Kidney (tissue), 13 donors: ENCODE measurements at regions not wholly inside any gene's neighbourhood (a gene's known extent, or its start where the extent isn't known, plus 50 kb on each side); places are given as distances from the start of the nearest gene placed in this dataset.

Experiments used
- DNase-seq, 5 donors: peaks; one replicate each; pipeline ENCODE4 v3.0.0-alpha.2; 2013 to 2020
- FAIRE-seq: peaks from 2 replicates; lab custom pipeline; 2012; peaks lifted over from hg19 to GRCh38; lab: Jason Lieb, UNC
- H3K27ac ChIP-seq, 2 donors: one replicate each; pipeline ENCODE4 v1.7.0; 2013; ENCODE audit warnings: low read depth in 2 of 2, low read length in 2 of 2, inconsistent platforms in 1 of 2
- H3K27me3 ChIP-seq: one replicate; pipeline ENCODE4 v1.7.1; 2013; ENCODE audit warnings: low read length, inconsistent platforms; ENCODE audit not compliant: control insufficient read depth, insufficient read depth
- H3K36me3 ChIP-seq, 3 donors: one replicate each; pipeline versions ENCODE4 v1.7.0 to v1.7.1; 2013; ENCODE audit warnings: low read length in 3 of 3, control low read depth in 1 of 3, inconsistent platforms in 1 of 3; ENCODE audit not compliant: insufficient read depth in 3 of 3, control insufficient read depth in 2 of 3
- H3K4me1 ChIP-seq, 3 donors: one replicate each; pipeline versions ENCODE4 v1.7.0 to v1.7.1; 2013; ENCODE audit warnings: low read length in 3 of 3, inconsistent platforms in 1 of 3, low read depth in 1 of 3; ENCODE audit not compliant: control insufficient read depth in 2 of 3, insufficient read depth in 2 of 3
- H3K4me3 ChIP-seq, 3 donors: one replicate each; pipeline versions ENCODE4 v1.7.0 to v1.8.1; 2013; ENCODE audit warnings: low read length in 3 of 3, control low read depth in 1 of 3, inconsistent platforms in 1 of 3
- H3K9ac ChIP-seq, 3 donors: one replicate each; pipeline versions ENCODE4 v1.7.0 to v1.7.1; 2013; ENCODE audit warnings: low read length in 3 of 3, control low read depth in 1 of 3, inconsistent platforms in 1 of 3
- H3K9me3 ChIP-seq, 3 donors: one replicate each; pipeline versions ENCODE4 v1.7.0 to v1.7.1; 2013; ENCODE audit warnings: low read length in 3 of 3, control low read depth in 1 of 3, inconsistent platforms in 1 of 3; ENCODE audit not compliant: control insufficient read depth in 2 of 3, insufficient read depth in 1 of 3
- CTCF ChIP-seq: IDR thresholded peaks from 3 replicates; pipeline ENCODE4 v1.5.1; 2012; ENCODE audit warnings: mild to moderate bottlenecking, moderate library complexity, borderline replicate concordance; ENCODE audit not compliant: insufficient read depth; ENCODE audit errors: extremely low read depth
- intact Hi-C: fragments of 100-400 bp; cut with DNase I; formaldehyde crosslinking; loops from one replicate; pipeline ENCODE4 v1.11.1; 2022
- donor health status: control.
- donor health status: control.
- donor health status: control.
- donor health status: control.
- donor health status: control.
- donor health status: DM: yes; HTN: yes; CAD: no.
- donor health status: Normal renal cell carcinoma (clear cell type).

GRCh38 chr11:37503411-37504059 is 905.5 kb upstream of the RAG2 start:
- TF ChIP-seq CTCF = no peak
- Histone ChIP-seq H3K4me3 (no peak overlapping the region), H3K27ac (no peak overlapping the region), H3K4me1 (peaks cover 0 to 2% (median 0%) of the 10 kb centered on the region in 3 donors), H3K36me3 (no peaks in the 10 kb centered on the region), H3K9me3 (no peaks in the 10 kb centered on the region), H3K27me3 (no peaks in the 10 kb centered on the region), H3K9ac (no peak overlapping the region)
- intact Hi-C loops = no loop called here
- DNase-seq (peak in 2 of 5 donors; percentile 19 to 29), FAIRE-seq (no peak)

GRCh38 chr11:37502202-37502601 is 904.2 kb upstream of the RAG2 start:
- intact Hi-C loops = no loop called here
- TF ChIP-seq CTCF = no peak
- Histone ChIP-seq H3K27me3 (no peaks in the 10 kb centered on the region), H3K4me1 (peaks cover 0 to 2% (median 0%) of the 10 kb centered on the region in 3 donors), H3K36me3 (no peaks in the 10 kb centered on the region), H3K4me3 (no peak overlapping the region), H3K27ac (no peak overlapping the region), H3K9me3 (no peaks in the 10 kb centered on the region), H3K9ac (no peak overlapping the region)
- DNase-seq (no peak), FAIRE-seq (no peak)

GRCh38 chr11:37500425-37500824 is 902.4 kb upstream of the RAG2 start:
- intact Hi-C loops = no loop called here
- H3K27me3 ChIP-seq = no peaks in the 10 kb centered on the region
- H3K36me3 ChIP-seq = no peaks in the 10 kb centered on the region
- H3K9me3 ChIP-seq = no peaks in the 10 kb centered on the region
- H3K9ac ChIP-seq = no peak overlapping the region
- TF ChIP-seq CTCF = no peak
- DNase-seq (no peak), FAIRE-seq (no peak)
- no peak overlapping the region for H3K4me3 ChIP-seq
- peaks cover 0 to 2% (median 0%) of the 10 kb centered on the region in 3 donors for H3K4me1 ChIP-seq
- no peak overlapping the region for H3K27ac ChIP-seq

- H3K36me3 ChIP-seq = no peaks in the 10 kb centered on the region
- H3K4me3 ChIP-seq = no peak overlapping the region
- no peak overlapping the region for H3K27ac ChIP-seq
- intact Hi-C loops = no loop called here
- no peaks in the 10 kb centered on the region for H3K4me1 ChIP-seq
- H3K27me3 ChIP-seq = no peaks in the 10 kb centered on the region
- FAIRE-seq (no peak), DNase-seq (no peak)
- no peak for TF ChIP-seq CTCF
- H3K9me3 ChIP-seq = no peaks in the 10 kb centered on the region
- H3K9ac ChIP-seq = no peak overlapping the region
Observed at GRCh38 chr11:37497326-37497725, 899.3 kb upstream of the RAG2 start.
